H1 (cell line): ENCODE measurements at regions not wholly inside any gene's neighbourhood (a gene's known extent, or its start where the extent isn't known, plus 50 kb on each side); places are given as distances from the start of the nearest gene placed in this dataset.
A peak's percentile ranks its signal among the peaks of the same experiment; 100 is the strongest.

Experiments used
- CTCF ChIA-PET: fragments of 300-600 bp; sonication (Branson Sonifier 250); formaldehyde crosslinking; loops from one replicate; lab custom pipeline; 2021; ENCODE audit not compliant: partially characterized antibody; lab: Charles Lee
- POLR2A ChIA-PET: fragments of 300-600 bp; sonication (Branson Sonifier 250); formaldehyde crosslinking; loops from one replicate; lab custom pipeline; 2021; ENCODE audit warnings: inconsistent platforms; ENCODE audit not compliant: partially characterized antibody; lab: Charles Lee
- DNase-seq, 2 experiments: peaks; one replicate each; pipeline versions ENCODE4 v3.0.0 to v3.0.0-alpha.2; 2010 to 2022; ENCODE audit warnings: low spot score in 2 of 2, low read depth in 1 of 2, mixed read lengths in 1 of 2
- FAIRE-seq: peaks from 2 replicates; lab custom pipeline; 2011; peaks lifted over from hg19 to GRCh38; lab: Jason Lieb, UNC
- H2AFZ ChIP-seq: 2 replicates; pipeline ENCODE4 v1.8.1; 2012; ENCODE audit warnings: low read length, inconsistent platforms
- H2AK5ac ChIP-seq: 2 replicates; pipeline ENCODE4 v1.6.1; 2013; ENCODE audit warnings: low read depth, low read length
- H2BK120ac ChIP-seq: replicated peaks from 2 replicates; pipeline ENCODE3; 2013; ENCODE audit warnings: low read depth, low read length, inconsistent platforms
- H2BK12ac ChIP-seq: 2 replicates; pipeline ENCODE4 v1.6.1; 2013; ENCODE audit warnings: low read depth, low read length
- H2BK15ac ChIP-seq: 2 replicates; pipeline ENCODE4 v1.6.1; 2013; ENCODE audit warnings: low read length
- H2BK20ac ChIP-seq: 2 replicates; pipeline ENCODE4 v1.6.1; 2013; ENCODE audit warnings: low read length
- H2BK5ac ChIP-seq: 2 replicates; pipeline ENCODE4 v1.6.1; 2013; ENCODE audit warnings: low read depth, low read length
- H3K14ac ChIP-seq: 2 replicates; pipeline ENCODE4 v1.6.1; 2013; ENCODE audit warnings: inconsistent platforms; ENCODE audit not compliant: insufficient read length
- H3K18ac ChIP-seq: 2 replicates; pipeline ENCODE4 v1.6.1; 2013; ENCODE audit warnings: low read length; ENCODE audit errors: extremely low read depth
- H3K23ac ChIP-seq: 2 replicates; pipeline ENCODE4 v1.6.1; 2013; ENCODE audit warnings: inconsistent platforms; ENCODE audit not compliant: insufficient read length
- H3K23me2 ChIP-seq: 2 replicates; pipeline ENCODE4 v1.6.1; 2013; ENCODE audit warnings: low read depth, low read length
- H3K27ac ChIP-seq: 2 replicates; pipeline ENCODE4 v1.6.1; 2011; ENCODE audit warnings: low read depth, low read length, inconsistent platforms
- H3K27me3 ChIP-seq, 4 experiments: replicated peaks in 1 of 4; 1 replicate in 1 of 4; 2 replicates in 3 of 4; pipeline versions ENCODE4 v1.6.1 to v1.8.1; 2011 to 2013; ENCODE audit warnings: low read length in 3 of 4, mild to moderate bottlenecking in 3 of 4, inconsistent platforms in 2 of 4, mixed read lengths in 2 of 4, moderate library complexity in 1 of 4; ENCODE audit not compliant: control insufficient read depth in 3 of 4, insufficient read depth in 3 of 4; ENCODE audit errors: extremely low read depth in 1 of 4
- H3K36me3 ChIP-seq, 4 experiments: 2 replicates each; pipeline versions ENCODE4 v1.6.1 to v1.8.1; 2011 to 2013; ENCODE audit warnings: mild to moderate bottlenecking in 4 of 4, low read length in 3 of 4, moderate library complexity in 2 of 4, control low read depth in 1 of 4, inconsistent platforms in 1 of 4; ENCODE audit not compliant: insufficient read depth in 4 of 4, control insufficient read depth in 2 of 4
- H3K4ac ChIP-seq: replicated peaks from 2 replicates; pipeline ENCODE3; 2013; ENCODE audit warnings: low read length, low read depth, mixed read lengths, inconsistent platforms; ENCODE audit not compliant: insufficient read length
- H3K4me1 ChIP-seq, 4 experiments: replicated peaks in 1 of 4; 1 replicate in 1 of 4; 2 replicates in 3 of 4; pipeline versions ENCODE4 v1.6.1 to v1.8.1; 2011 to 2013; ENCODE audit warnings: low read length in 3 of 4, inconsistent platforms in 2 of 4, mixed read lengths in 1 of 4; ENCODE audit not compliant: insufficient read depth in 4 of 4, control insufficient read depth in 3 of 4
- H3K4me2 ChIP-seq, 2 experiments: 2 replicates each; pipeline versions ENCODE4 v1.6.1 to v1.8.1; 2011 to 2013; ENCODE audit warnings: low read depth in 2 of 2, low read length in 2 of 2, control low read depth in 1 of 2, inconsistent platforms in 1 of 2, mild to moderate bottlenecking in 1 of 2; ENCODE audit not compliant: insufficient read depth in 1 of 2
- H3K4me3 ChIP-seq, 4 experiments: fragments of 200-600, 300-600 bp in 1 of 4; sonication (generic), shearing (Covaris generic), sonication (Bioruptor Twin) in 1 of 4; 2 replicates each; pipeline versions ENCODE4 v1.5.1 to v1.8.1; 2011 to 2016; ENCODE audit warnings: low read length in 4 of 4, low read depth in 3 of 4, control low read depth in 2 of 4, inconsistent platforms in 2 of 4, mild to moderate bottlenecking in 2 of 4, mixed read lengths in 1 of 4, moderate library complexity in 1 of 4; ENCODE audit not compliant: insufficient read depth in 2 of 4; ENCODE audit errors: extremely low read depth in 1 of 4
- H3K56ac ChIP-seq: replicated peaks from 2 replicates; pipeline ENCODE3; 2013; ENCODE audit warnings: low read depth, mild to moderate bottlenecking, mixed read lengths, low read length, inconsistent platforms; ENCODE audit not compliant: insufficient read length
- H3K79me1 ChIP-seq: 2 replicates; pipeline ENCODE4 v1.6.1; 2013; ENCODE audit warnings: low read depth, low read length, control low read depth
- H3K79me2 ChIP-seq, 2 experiments: 2 replicates each; pipeline versions ENCODE4 v1.6.1 to v1.8.1; 2012 to 2013; ENCODE audit warnings: low read length in 2 of 2, mild to moderate bottlenecking in 2 of 2, inconsistent platforms in 1 of 2; ENCODE audit not compliant: insufficient read depth in 2 of 2, control insufficient read depth in 1 of 2
- H3K9ac ChIP-seq, 4 experiments: replicated peaks in 1 of 4; 1 replicate in 1 of 4; 2 replicates in 3 of 4; pipeline versions ENCODE4 v1.6.1 to v1.8.1; 2011 to 2013; ENCODE audit warnings: low read depth in 3 of 4, low read length in 3 of 4, control low read depth in 2 of 4, mild to moderate bottlenecking in 2 of 4, moderate library complexity in 2 of 4, inconsistent platforms in 1 of 4; ENCODE audit errors: extremely low read depth in 1 of 4
- H3K9me3 ChIP-seq, 2 experiments: 2 replicates each; pipeline versions ENCODE4 v1.6.1 to v1.8.1; 2012 to 2013; ENCODE audit warnings: mild to moderate bottlenecking in 2 of 2, moderate library complexity in 2 of 2, control low read depth in 1 of 2, inconsistent platforms in 1 of 2, low read depth in 1 of 2, low read length in 1 of 2, mixed read lengths in 1 of 2; ENCODE audit not compliant: insufficient read depth in 2 of 2
- H4K20me1 ChIP-seq, 2 experiments: replicated peaks in 1 of 2; 2 replicates each; pipeline versions ENCODE3 to v1.8.1; 2011 to 2013; ENCODE audit warnings: inconsistent platforms in 2 of 2, low read length in 2 of 2, mild to moderate bottlenecking in 1 of 2; ENCODE audit not compliant: insufficient read depth in 2 of 2, control insufficient read depth in 1 of 2
- H4K5ac ChIP-seq: 2 replicates; pipeline ENCODE4 v1.6.1; 2013; ENCODE audit warnings: low read length, low read depth, mixed read lengths, inconsistent platforms; ENCODE audit not compliant: insufficient read length
- H4K8ac ChIP-seq: 2 replicates; pipeline ENCODE4 v1.8.0; 2013; ENCODE audit warnings: mild to moderate bottlenecking, moderate library complexity, low read length, inconsistent platforms; ENCODE audit not compliant: insufficient read depth; ENCODE audit errors: extremely low read depth
- H4K91ac ChIP-seq: replicated peaks from 2 replicates; pipeline ENCODE3; 2013; ENCODE audit warnings: low read length, mixed read lengths, inconsistent platforms; ENCODE audit not compliant: insufficient read length
- MAFK ChIP-seq: IDR thresholded peaks from 2 replicates; pipeline ENCODE4 v1.6.1; 2012; ENCODE audit warnings: low read depth, mild to moderate bottlenecking, improper control_type of control experiment, low read length
- TCF12 ChIP-seq: IDR thresholded peaks from 2 replicates; pipeline ENCODE4 v1.6.1; 2011; ENCODE audit warnings: low read depth, mild to moderate bottlenecking, low read length
- WGBS, 2 experiments: shearing (Covaris generic) in 1 of 2; methylation state at CpG; one replicate each; pipeline versions ENCODE4 v1.1.6 to v1.1.7; 2013 to 2015; ENCODE audit warnings: low lambda C conversion rate in 2 of 2, mixed read lengths in 2 of 2, inconsistent platforms in 1 of 2, low coverage in 1 of 2, missing lambda C conversion rate in 1 of 2; ENCODE audit not compliant: insufficient replicate concordance in 2 of 2, insufficient coverage in 1 of 2, insufficient read length in 1 of 2; ENCODE audit errors: extremely low coverage in 1 of 2, missing lambda C conversion rate in 1 of 2; 5-methylcytosine and 5-hydroxymethylcytosine counted together

GRCh38 chr4:72679666-72680065 is 110.6 kb upstream of the ADAMTS3 start:
- FAIRE-seq (no peak), DNase-seq (no peak)
- Histone ChIP-seq H2AK5ac (no peak overlapping the region), H4K8ac (no peak overlapping the region; the same call in 1 of the 2 replicates), H2BK12ac (no peak overlapping the region), H3K36me3 (no peaks in the 10 kb centered on the region), H3K27ac (no peak overlapping the region), H3K14ac (no peak overlapping the region), H3K23me2 (no peaks in the 10 kb centered on the region), H3K79me1 (no peaks in the 10 kb centered on the region), H3K56ac (no peak overlapping the region), H3K18ac (no peak overlapping the region), H3K9me3 (no peaks in the 10 kb centered on the region), H4K5ac (no peak overlapping the region), H3K4me2 (no peak overlapping the region), H4K91ac (no peak overlapping the region), H4K20me1 (no peaks in the 10 kb centered on the region), H3K4me1 (peaks cover 0 to 3% (median 0%) of the 10 kb centered on the region in 4 experiments; a peak in 2 of 7 replicates), H2BK20ac (no peak overlapping the region), H2BK15ac (no peak overlapping the region), H3K4me3 (no peak overlapping the region), H2AFZ (peak overlapping the region; percentile 95), H3K79me2 (no peaks in the 10 kb centered on the region), H3K23ac (no peak overlapping the region), H3K9ac (no peak overlapping the region), H2BK120ac (no peak overlapping the region), H3K4ac (no peak overlapping the region), H3K27me3 (no peaks in the 10 kb centered on the region), H2BK5ac (no peak overlapping the region)
- ChIA-PET CTCF (interaction anchor here (1.0 to 1.2 kb wide), 2 partner anchors 20 to 27 kb away, joined by 3 to 4 read pairs; no protein-coding TSS in a partner anchor), POLR2A (no interaction called here)
- WGBS, 2 experiments, result 81% methylated on average over 2 of the region's 2 CpGs; no CpG with 5 or more reads in 1 of the 2 experiments
- 0 out of 2 replicates have a peak, but pooled peaks have one; percentile 21 for TF ChIP-seq TCF12
- TF ChIP-seq MAFK, result no peak
